ENCODE measurements at regions not wholly inside any gene's neighbourhood (a gene's known extent, or its start where the extent isn't known, plus 50 kb on each side); places are given as distances from the start of the nearest gene placed in this dataset.

DNA sequence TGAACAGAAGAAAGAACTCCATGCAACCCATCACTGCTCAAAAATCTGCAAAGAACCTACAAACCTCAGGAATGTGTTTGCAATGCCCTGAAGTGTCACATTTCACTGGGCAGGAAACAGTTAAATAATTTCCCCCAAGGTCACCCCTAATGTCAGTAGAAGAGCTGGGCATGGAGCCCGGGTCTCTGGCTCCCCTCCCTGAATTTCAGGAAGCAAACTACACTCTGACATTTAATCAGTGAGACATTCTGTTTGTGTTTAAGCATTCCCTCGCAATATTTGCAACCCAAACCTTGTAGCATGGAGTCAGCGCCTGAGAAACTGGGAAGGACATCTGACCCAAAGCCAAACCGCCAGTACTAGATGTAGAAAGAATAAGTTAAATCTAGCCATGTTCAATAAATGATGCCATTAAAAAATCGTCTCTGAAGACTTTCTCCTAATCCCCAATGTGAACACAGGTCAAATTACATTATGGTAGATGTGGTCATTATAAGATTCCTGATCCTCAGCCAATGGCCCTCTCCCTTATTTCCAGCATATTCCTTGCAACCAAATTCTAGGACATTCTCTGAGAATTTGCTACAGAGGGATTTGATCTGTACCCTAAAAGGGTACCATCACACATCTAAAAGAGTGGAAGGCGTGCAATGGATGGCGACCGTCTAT lies 91.2 kb upstream of the ADTRP start:
- TF ChIP-seq, protein P1, sequence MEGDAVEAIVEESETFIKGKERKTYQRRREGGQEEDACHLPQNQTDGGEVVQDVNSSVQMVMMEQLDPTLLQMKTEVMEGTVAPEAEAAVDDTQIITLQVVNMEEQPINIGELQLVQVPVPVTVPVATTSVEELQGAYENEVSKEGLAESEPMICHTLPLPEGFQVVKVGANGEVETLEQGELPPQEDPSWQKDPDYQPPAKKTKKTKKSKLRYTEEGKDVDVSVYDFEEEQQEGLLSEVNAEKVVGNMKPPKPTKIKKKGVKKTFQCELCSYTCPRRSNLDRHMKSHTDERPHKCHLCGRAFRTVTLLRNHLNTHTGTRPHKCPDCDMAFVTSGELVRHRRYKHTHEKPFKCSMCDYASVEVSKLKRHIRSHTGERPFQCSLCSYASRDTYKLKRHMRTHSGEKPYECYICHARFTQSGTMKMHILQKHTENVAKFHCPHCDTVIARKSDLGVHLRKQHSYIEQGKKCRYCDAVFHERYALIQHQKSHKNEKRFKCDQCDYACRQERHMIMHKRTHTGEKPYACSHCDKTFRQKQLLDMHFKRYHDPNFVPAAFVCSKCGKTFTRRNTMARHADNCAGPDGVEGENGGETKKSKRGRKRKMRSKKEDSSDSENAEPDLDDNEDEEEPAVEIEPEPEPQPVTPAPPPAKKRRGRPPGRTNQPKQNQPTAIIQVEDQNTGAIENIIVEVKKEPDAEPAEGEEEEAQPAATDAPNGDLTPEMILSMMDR (conservative IDR thresholded peaks at IDR 0.05 in 1 of 2, IDR thresholded peaks at IDR 0.05 in 1 of 2; ENCODE audit: low read depth in 1 of 2, low read length in 2 of 2), result no peak
- no peak for TF ChIP-seq EZH2 (IDR thresholded peaks at IDR 0.05; ENCODE audit: low read length, missing control alignments)

Measured in fibroblast of lung (primary cell).